K562 (cell line): ENCODE measurements at regions not wholly inside any gene's neighbourhood (a gene's known extent, or its start where the extent isn't known, plus 50 kb on each side); places are given as distances from the start of the nearest gene placed in this dataset.

Source experiments
- ATAC-seq: fragments of 200-7000 bp; cut with Tn5 transposase; 3 replicates; pipeline ENCODE4 v1.9.1; 2020; ENCODE audit warnings: moderate library complexity
- BruUV-seq: library from RNA; stranded (reverse); fragments of 400-500 nt; replicated peaks from 2 replicates; lab custom pipeline; 2021; lab: Mats Ljungman, UMichigan
- CTCF ChIA-PET: fragments of 300-600 bp; formaldehyde crosslinking; extraction: SDS; loops from one replicate; lab custom pipeline; 2021; ENCODE audit warnings: low intra/inter-chr PET ratio; lab: Yijun Ruan, JAX
- POLR2A ChIA-PET: fragments of 300-600, 350-650 bp; sonication (Branson Sonifier 250); formaldehyde crosslinking; extraction: SDS; loops from one replicate; lab custom pipeline; 2021; ENCODE audit warnings: antibody characterized with exemption, inconsistent platforms; lab: Yijun Ruan, JAX
- DNase-seq, 4 experiments: peaks; one replicate each; pipeline versions ENCODE4 v3.0.0 to v3.0.0-alpha.2; 2011 to 2018; ENCODE audit warnings: low spot score in 3 of 4, mixed read lengths in 3 of 4; ENCODE audit errors: extremely low read depth in 1 of 4
- FAIRE-seq: peaks from 2 replicates; lab custom pipeline; 2011; peaks lifted over from hg19 to GRCh38; lab: Jason Lieb, UNC
- H2AFZ ChIP-seq: 2 replicates; pipeline ENCODE4 v1.6.0; 2011; ENCODE audit warnings: low read depth, low read length, control low read depth, inconsistent platforms
- H3K27ac ChIP-seq: fragments of 200-600 bp; 3 replicates; pipeline ENCODE4 v1.8.0; 2011; ENCODE audit warnings: low read depth, mild to moderate bottlenecking, control low read depth, inconsistent platforms, low read length, moderate library complexity, mixed read lengths; ENCODE audit errors: extremely low read depth
- H3K27me3 ChIP-seq, 2 experiments: fragments of 300-600 bp in 1 of 2; 2 replicates in 1 of 2; 3 replicates in 1 of 2; pipeline versions ENCODE4 v1.6.0 to v1.8.0; 2011; ENCODE audit warnings: inconsistent platforms in 2 of 2, low read length in 2 of 2, mild to moderate bottlenecking in 1 of 2, mixed read lengths in 1 of 2, moderate library complexity in 1 of 2; ENCODE audit not compliant: control insufficient read depth in 2 of 2, insufficient read depth in 2 of 2
- H3K36me3 ChIP-seq: fragments of 300-600 bp; 3 replicates; pipeline ENCODE4 v1.8.0; 2011; ENCODE audit warnings: mild to moderate bottlenecking, low read length, inconsistent platforms; ENCODE audit not compliant: control insufficient read depth, insufficient read depth
- H3K4me1 ChIP-seq, 2 experiments: fragments of 200-600 bp in 1 of 2; replicated peaks in 1 of 2; 2 replicates in 1 of 2; 3 replicates in 1 of 2; pipeline versions ENCODE4 v1.5.1 to v1.8.0; 2011; ENCODE audit warnings: inconsistent platforms in 2 of 2, low read length in 2 of 2, mild to moderate bottlenecking in 1 of 2, mixed read lengths in 1 of 2, moderate library complexity in 1 of 2; ENCODE audit not compliant: control insufficient read depth in 2 of 2, insufficient read depth in 2 of 2
- H3K4me2 ChIP-seq: 2 replicates; pipeline ENCODE4 v1.6.1; 2011; ENCODE audit warnings: low read length, control low read depth, inconsistent platforms, mixed read lengths; ENCODE audit not compliant: insufficient read depth
- H3K4me3 ChIP-seq: fragments of 200-600 bp; sonication (generic), shearing (Covaris generic); 2 replicates; pipeline ENCODE4 v1.5.1; 2016; ENCODE audit warnings: control low read depth, inconsistent platforms
- H3K79me2 ChIP-seq: fragments of 200-600 bp; 3 replicates; pipeline ENCODE4 v1.8.0; 2011; ENCODE audit warnings: low read length, inconsistent platforms; ENCODE audit not compliant: control insufficient read depth, insufficient read depth
- H3K9ac ChIP-seq, 2 experiments: 2 replicates each; pipeline versions ENCODE4 v1.6.0 to v1.6.1; 2011; ENCODE audit warnings: low read depth in 2 of 2, low read length in 2 of 2, control low read depth in 1 of 2, inconsistent platforms in 1 of 2, mild to moderate bottlenecking in 1 of 2, mixed read lengths in 1 of 2; ENCODE audit not compliant: insufficient read depth in 1 of 2
- H3K9me1 ChIP-seq: one replicate; pipeline ENCODE4 v1.6.0; 2011; ENCODE audit warnings: inconsistent platforms, mild to moderate bottlenecking, low read length, moderate library complexity; ENCODE audit not compliant: control insufficient read depth, insufficient read depth
- H3K9me3 ChIP-seq: replicated peaks from 2 replicates; pipeline ENCODE4 v1.5.1; 2011; ENCODE audit warnings: low read depth, low read length, inconsistent platforms; ENCODE audit not compliant: control insufficient read depth, insufficient read depth
- H4K20me1 ChIP-seq: replicated peaks from 2 replicates; pipeline ENCODE4 v1.6.1; 2011; ENCODE audit warnings: low read length, inconsistent platforms, mixed read lengths; ENCODE audit not compliant: control insufficient read depth, insufficient read depth
- CHD4 ChIP-seq: fragments of 200-600 bp; sonication (generic); IDR thresholded peaks from 3 replicates; pipeline ENCODE4 v1.6.1; 2012; ENCODE audit warnings: low read depth, mild to moderate bottlenecking, mixed read lengths, low read length, inconsistent platforms; ENCODE audit not compliant: insufficient read depth, insufficient replicate concordance, poor library complexity, severe bottlenecking
- GMEB1 ChIP-seq: fragments of 250-450 bp; sonication (Bioruptor Pico); IDR thresholded peaks from 2 replicates; pipeline ENCODE4 v1.4.0; 2020; ENCODE audit warnings: mild to moderate bottlenecking
- PML ChIP-seq: IDR thresholded peaks from 2 replicates; pipeline ENCODE4 v1.6.1; 2012; ENCODE audit warnings: low read length, inconsistent platforms
- PTBP1 ChIP-seq: fragments of 200-400 bp; formaldehyde crosslinking; IDR thresholded peaks from 2 replicates; pipeline ENCODE4 v1.6.1; 2017; ENCODE audit warnings: low read depth, low read length
- RB1 ChIP-seq: fragments of 450-650 bp; IDR thresholded peaks from 2 replicates; pipeline ENCODE4 v1.6.1; 2017; ENCODE audit warnings: low read depth, mild to moderate bottlenecking
- SETDB1 ChIP-seq: IDR thresholded peaks from one replicate; pipeline ENCODE4 v1.6.1; 2012; ENCODE audit warnings: low read length, control low read depth, inconsistent platforms
- TAF15 ChIP-seq: fragments of 200-400 bp; formaldehyde crosslinking; IDR thresholded peaks from 2 replicates; pipeline ENCODE4 v1.6.1; 2017; ENCODE audit warnings: mild to moderate bottlenecking, low read depth, low read length, moderate library complexity
- TAL1 ChIP-seq: fragments of 450-650 bp; IDR thresholded peaks from 2 replicates; pipeline ENCODE4 v1.6.1; 2016; ENCODE audit warnings: mild to moderate bottlenecking
- ZNF121 ChIP-seq: sonication (generic); formaldehyde crosslinking; conservative IDR thresholded peaks from 2 replicates; pipeline ENCODE4 v1.8.0; 2022; ENCODE audit warnings: missing genetic modification reagents
- ZNF586 ChIP-seq: fragments of 450-650 bp; formaldehyde crosslinking; conservative IDR thresholded peaks from 2 replicates; pipeline ENCODE4 v1.4.0; 2020; ENCODE audit warnings: mild to moderate bottlenecking, moderate library complexity
- ZNF589 ChIP-seq: fragments of 200-800 bp; sonication (Bioruptor generic); IDR thresholded peaks from 2 replicates; pipeline ENCODE4 v1.6.1; 2016; ENCODE audit warnings: low read depth, missing genetic modification characterization, missing compliant biosample characterization
- ZSCAN29 ChIP-seq: fragments of 450-650 bp; IDR thresholded peaks from 2 replicates; pipeline ENCODE4 v1.6.1; 2017
- WGBS: fragments of 100-300 bp; shearing (Covaris generic); methylation state at CpG from one replicate; pipeline ENCODE4 v1.1.6; 2016; ENCODE audit warnings: low coverage, mixed read lengths; ENCODE audit not compliant: insufficient coverage; ENCODE audit errors: missing lambda C conversion rate; 5-methylcytosine and 5-hydroxymethylcytosine counted together
- in situ Hi-C: fragments of 300-500 bp; cut with MboI; formaldehyde crosslinking; loops from 4 replicates; pipeline ENCODE4 v1.15.0; 2018; ENCODE audit warnings: inconsistent platforms, mixed read lengths
- intact Hi-C: fragments of 100-400 bp; cut with micrococcal nuclease; formaldehyde crosslinking; loops from 2 replicates; pipeline ENCODE4 v1.14.2; 2022
- TF ChIP-seq, protein P1 (sequence below): fragments of 450-650 bp; IDR thresholded peaks from 2 replicates; pipeline ENCODE4 v1.6.1; 2016; ENCODE audit warnings: missing biosample characterization, missing genetic modification characterization

DNA sequence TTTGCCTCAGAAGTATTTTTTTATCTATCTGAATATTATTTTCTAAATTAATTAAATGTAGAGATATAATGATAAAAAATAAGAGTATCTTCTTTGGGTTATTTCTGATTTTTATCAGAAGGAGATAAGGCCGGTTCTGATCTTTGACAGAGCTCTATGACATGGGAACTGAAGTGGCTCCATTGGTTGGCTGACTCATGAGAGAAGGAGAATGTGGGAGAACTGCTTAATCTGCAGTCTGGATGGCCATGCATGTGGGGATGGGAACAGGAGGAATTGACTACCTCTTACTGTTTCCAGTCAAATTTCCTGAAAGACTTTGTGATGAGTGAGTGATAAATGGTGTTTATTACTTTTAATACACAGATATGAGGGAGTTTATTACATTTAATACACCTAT, 155.8 kb upstream of the ATP2B1 start:
- ChIA-PET CTCF (no interaction called here), POLR2A (interaction anchor here (0.6 kb wide), 1 partner anchor 111 kb away, joined by 3 read pairs; no protein-coding TSS in a partner anchor)
- H3K9ac ChIP-seq: no peak overlapping the region
- no peaks in the 10 kb centered on the region; a peak in 1 of 5 replicates for H3K4me1 ChIP-seq
- no peaks in the 10 kb centered on the region for H3K27me3 ChIP-seq
- no peaks in the 10 kb centered on the region for H3K79me2 ChIP-seq
- DNase-seq (no peak), ATAC-seq (no peak), FAIRE-seq (no peak)
- TF ChIP-seq TAL1: no peak
- TF ChIP-seq ZNF121 (CRISPR knock-in tag): no peak
- TF ChIP-seq ZSCAN29: no peak
- no peak for TF ChIP-seq TAF15
- TF ChIP-seq ZNF586: no peak
- no peak for TF ChIP-seq PTBP1
- TF ChIP-seq RB1: no peak
- no peak for TF ChIP-seq GMEB1
- TF ChIP-seq, protein P1, sequence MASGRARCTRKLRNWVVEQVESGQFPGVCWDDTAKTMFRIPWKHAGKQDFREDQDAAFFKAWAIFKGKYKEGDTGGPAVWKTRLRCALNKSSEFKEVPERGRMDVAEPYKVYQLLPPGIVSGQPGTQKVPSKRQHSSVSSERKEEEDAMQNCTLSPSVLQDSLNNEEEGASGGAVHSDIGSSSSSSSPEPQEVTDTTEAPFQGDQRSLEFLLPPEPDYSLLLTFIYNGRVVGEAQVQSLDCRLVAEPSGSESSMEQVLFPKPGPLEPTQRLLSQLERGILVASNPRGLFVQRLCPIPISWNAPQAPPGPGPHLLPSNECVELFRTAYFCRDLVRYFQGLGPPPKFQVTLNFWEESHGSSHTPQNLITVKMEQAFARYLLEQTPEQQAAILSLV (tag): no peak
- no peak for TF ChIP-seq ZNF589 (CRISPR knock-in tag)
- no peak for TF ChIP-seq PML
- TF ChIP-seq SETDB1: no peak
- no peak for TF ChIP-seq CHD4
- no peak overlapping the region for H2AFZ ChIP-seq
- H3K4me3 ChIP-seq: no peak overlapping the region
- H3K9me3 ChIP-seq: no peaks in the 10 kb centered on the region
- in situ Hi-C loops (no loop called here), intact Hi-C loops (no loop called here)
- H3K9me1 ChIP-seq: no peaks in the 10 kb centered on the region
- no TSS peak for BruUV-seq
- WGBS: 0% methylated on average over 1 of the region's 1 CpG
- H3K27ac ChIP-seq: no peak overlapping the region
- no peaks in the 10 kb centered on the region for H3K36me3 ChIP-seq
- no peaks in the 10 kb centered on the region for H4K20me1 ChIP-seq
- H3K4me2 ChIP-seq: no peak overlapping the region
